Ovary (tissue), 3 donors: ENCODE measurements at regions not wholly inside any gene's neighbourhood (a gene's known extent, or its start where the extent isn't known, plus 50 kb on each side); places are given as distances from the start of the nearest gene placed in this dataset.

Experiments used
- EP300 ChIP-seq: sonication (generic); formaldehyde crosslinking; IDR thresholded peaks from one replicate; pipeline ENCODE4 v1.6.1; 2017; ENCODE audit warnings: antibody characterized with exemption
- POLR2A ChIP-seq: fragments of 450-650 bp; IDR thresholded peaks from one replicate; pipeline ENCODE4 v1.6.1; 2017; ENCODE audit warnings: antibody characterized with exemption, mild to moderate bottlenecking, moderate library complexity
- TF ChIP-seq, protein P1 (sequence below), 3 donors: fragments of 450-650 bp in 2 of 3; fragments of 200-600 bp in 1 of 3; IDR thresholded peaks; one replicate each; pipeline versions ENCODE4 v1.5.1 to v1.8.0; 2016 to 2022; ENCODE audit warnings: antibody characterized with exemption in 3 of 3, mild to moderate bottlenecking in 1 of 3
- donor health status: DM: no; HTN: no; CAD: no.

DNA sequence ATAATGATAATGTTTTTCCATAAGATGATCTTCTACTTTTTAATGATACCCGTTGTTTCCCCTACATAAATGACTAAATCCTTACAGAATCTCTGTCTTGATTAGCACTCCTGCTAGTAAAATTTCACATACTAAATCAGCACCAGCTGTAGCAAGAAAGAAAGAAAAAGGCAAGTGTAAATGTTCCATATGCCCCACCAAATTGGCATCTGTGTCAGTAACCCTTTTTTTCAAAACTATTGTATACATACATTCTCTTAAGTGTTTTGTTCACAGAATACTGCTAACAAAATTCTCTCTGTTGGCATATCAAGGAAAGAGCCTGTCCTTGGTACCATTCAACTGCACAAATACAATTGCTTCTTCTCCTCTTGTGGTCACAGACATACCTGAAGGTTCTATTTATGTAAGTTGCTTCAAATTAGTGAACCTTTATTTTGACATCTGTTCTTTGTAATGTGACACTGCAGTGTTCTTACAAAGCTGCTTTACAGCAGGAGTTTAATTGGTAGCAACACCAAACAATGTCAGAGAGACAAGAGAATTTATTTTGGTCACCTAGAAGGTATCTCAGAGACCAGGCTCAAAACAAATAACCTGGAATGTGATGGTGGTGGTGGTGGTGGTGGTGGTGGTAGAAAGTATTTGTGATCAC lies 641.9 kb downstream of the ZEB2 start:
- TF ChIP-seq, protein P1, sequence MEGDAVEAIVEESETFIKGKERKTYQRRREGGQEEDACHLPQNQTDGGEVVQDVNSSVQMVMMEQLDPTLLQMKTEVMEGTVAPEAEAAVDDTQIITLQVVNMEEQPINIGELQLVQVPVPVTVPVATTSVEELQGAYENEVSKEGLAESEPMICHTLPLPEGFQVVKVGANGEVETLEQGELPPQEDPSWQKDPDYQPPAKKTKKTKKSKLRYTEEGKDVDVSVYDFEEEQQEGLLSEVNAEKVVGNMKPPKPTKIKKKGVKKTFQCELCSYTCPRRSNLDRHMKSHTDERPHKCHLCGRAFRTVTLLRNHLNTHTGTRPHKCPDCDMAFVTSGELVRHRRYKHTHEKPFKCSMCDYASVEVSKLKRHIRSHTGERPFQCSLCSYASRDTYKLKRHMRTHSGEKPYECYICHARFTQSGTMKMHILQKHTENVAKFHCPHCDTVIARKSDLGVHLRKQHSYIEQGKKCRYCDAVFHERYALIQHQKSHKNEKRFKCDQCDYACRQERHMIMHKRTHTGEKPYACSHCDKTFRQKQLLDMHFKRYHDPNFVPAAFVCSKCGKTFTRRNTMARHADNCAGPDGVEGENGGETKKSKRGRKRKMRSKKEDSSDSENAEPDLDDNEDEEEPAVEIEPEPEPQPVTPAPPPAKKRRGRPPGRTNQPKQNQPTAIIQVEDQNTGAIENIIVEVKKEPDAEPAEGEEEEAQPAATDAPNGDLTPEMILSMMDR (IDR thresholded peaks at IDR 0.05), result no peak
- TF ChIP-seq EP300, result no peak
- no peak for TF ChIP-seq POLR2A
